ENCODE measurements at regions not wholly inside any gene's neighbourhood (a gene's known extent, or its start where the extent isn't known, plus 50 kb on each side); places are given as distances from the start of the nearest gene placed in this dataset.
A peak's percentile ranks its signal among the peaks of the same experiment; 100 is the strongest.

DNA sequence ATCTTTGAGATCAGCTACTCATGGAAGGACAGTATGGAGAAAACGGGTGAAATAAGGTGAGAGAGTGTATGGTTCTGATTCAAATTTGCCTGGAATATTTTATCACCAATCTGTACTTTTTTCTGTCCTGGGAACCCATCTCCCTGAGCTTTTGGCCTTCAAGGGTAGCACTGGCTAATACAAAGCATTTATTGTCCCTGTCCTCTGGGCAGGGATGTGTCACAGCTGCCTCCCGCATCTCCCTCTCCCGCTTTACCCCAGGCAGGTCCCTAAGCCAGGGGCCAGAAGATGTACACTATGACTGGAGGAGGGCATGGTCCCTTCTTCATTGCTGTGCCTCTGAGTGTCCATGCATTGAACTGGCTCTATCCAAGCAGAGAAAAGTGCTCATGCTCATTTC is 201.7 kb upstream of the CHRNA7 start:
- DNase-seq (ENCODE audit: low read depth): no peak

DNA sequence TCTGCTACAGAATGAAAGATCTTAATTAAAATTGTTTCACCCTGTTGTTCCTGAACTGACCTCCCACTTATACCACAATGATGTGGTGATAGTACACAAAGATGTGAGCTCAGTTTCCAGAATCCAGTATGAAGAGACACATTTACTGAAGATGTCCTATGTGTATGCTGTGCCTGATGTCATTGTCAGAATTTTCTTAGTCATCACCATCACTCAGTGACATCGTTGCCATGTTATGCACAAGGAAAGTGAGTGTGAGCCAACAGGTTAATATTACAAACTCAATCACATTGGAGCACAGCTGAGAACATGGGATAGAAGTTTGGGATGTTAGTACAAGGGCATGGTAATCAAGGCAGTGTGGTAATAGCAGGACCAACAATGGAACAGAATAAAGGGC is 199.7 kb upstream of the CHRNA7 start:
- no peak for DNase-seq (ENCODE audit: low read depth)

DNA sequence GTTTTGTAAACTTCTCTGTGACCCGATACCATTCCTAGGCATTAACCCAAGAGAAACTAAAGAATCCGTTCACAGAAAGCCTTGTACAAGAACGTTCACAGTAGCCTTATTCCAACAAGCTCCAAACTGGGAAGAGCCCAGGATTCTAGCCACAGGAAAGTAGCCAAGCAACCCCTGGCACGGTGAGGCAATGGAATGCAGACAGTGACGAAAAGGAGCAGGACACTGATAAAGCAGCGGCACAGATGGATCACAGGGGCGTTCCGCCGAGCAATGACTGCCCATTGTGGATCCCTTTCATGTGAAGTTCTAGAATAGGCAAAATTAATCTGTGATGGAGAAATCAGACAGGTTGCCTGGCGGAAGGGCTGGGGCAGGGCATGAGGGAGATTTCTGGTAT is 198.7 kb upstream of the CHRNA7 start:
- DNase-seq (ENCODE audit: low read depth): no peak

DNA sequence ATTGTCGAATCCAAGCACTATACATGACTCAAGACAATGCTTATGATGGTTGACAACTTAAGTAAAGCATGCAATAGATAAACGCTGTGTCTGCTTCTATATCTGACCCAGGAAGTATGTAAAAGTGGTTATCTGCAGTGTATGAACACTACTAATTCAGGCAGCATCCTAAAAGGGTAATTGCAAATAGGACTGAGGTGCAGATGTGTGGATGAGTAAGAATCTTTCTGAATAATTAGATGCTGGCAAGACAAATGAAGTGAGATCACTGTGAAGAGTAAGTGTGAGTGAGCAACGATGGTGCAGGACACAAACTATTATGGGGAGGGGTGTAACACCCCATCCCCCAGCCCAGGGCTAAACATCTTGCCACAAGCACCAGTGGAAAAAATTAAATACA is 195.7 kb upstream of the CHRNA7 start:
- DNase-seq (ENCODE audit: low read depth): no peak

- DNase-seq (ENCODE audit: low read depth): no peak
Measured at GRCh38 chr15:31839388-31839787, 190.9 kb upstream of the CHRNA7 start.

- no peak for DNase-seq (ENCODE audit: low read depth)
Measured at GRCh38 chr15:31840849-31841476, 189.4 kb upstream of the CHRNA7 start.

DNA sequence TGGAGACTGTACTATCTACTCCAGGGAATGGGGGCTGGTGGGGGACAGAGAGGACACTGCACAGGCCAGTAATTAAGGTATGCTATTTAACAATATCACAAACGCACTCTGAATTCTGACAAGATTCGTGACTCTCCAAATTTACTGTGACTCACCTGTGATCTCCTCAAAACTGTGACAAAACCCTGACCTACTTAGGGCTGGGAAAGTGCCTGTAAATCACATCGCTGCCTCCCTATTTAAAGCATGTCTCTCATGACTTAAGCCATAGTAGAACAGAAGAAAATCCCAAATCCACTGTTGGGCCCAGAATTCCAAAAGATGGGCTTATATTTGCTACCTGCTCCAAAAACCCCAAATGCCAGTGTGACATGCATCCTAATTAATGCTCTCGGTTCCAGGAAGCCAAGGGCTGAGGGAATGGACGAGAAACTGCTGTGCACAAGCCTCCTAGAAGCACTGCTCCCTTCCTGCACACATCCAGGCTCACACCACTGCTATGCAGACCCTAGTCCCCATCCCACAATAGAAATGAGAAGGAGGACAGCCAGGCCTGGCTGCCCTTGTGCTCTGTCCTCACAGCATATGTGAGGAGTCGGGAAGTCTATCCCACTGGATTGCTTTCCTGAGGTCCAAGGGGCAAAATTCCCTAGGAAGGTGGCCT is 187.7 kb upstream of the CHRNA7 start:
- DNase-seq (ENCODE audit: low read depth): no peak

- no peak for DNase-seq (ENCODE audit: low read depth)
Measured at GRCh38 chr15:31843426-31844055, 186.8 kb upstream of the CHRNA7 start.

- no peak for DNase-seq (ENCODE audit: low read depth)
Measured at GRCh38 chr15:31845791-31846190, 184.5 kb upstream of the CHRNA7 start.

DNA sequence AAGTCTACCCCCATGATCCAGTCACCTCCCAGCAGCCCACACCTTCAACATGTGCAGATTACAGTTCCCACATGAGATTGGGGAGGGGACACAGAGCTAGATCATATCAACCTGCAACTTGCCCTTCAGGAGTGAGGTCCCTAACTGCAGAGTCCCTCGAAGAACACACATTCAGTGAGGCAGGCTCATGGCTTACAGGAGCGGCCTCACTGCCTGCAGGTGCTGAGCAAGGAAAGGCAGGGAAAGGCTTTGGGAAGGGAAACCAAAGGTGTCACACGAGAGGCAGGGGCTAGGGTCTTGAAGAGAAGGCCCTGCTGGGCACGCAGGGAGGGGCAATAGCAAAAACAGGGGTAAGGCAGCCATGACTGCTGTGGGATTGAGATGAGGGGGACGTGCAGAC is 182.4 kb upstream of the CHRNA7 start:
- DNase-seq (ENCODE audit: low read depth): no peak

GRCh38 chr15:31848621-31849020 is 181.7 kb upstream of the CHRNA7 start:
- DNase-seq (ENCODE audit: low read depth): no peak

DNA sequence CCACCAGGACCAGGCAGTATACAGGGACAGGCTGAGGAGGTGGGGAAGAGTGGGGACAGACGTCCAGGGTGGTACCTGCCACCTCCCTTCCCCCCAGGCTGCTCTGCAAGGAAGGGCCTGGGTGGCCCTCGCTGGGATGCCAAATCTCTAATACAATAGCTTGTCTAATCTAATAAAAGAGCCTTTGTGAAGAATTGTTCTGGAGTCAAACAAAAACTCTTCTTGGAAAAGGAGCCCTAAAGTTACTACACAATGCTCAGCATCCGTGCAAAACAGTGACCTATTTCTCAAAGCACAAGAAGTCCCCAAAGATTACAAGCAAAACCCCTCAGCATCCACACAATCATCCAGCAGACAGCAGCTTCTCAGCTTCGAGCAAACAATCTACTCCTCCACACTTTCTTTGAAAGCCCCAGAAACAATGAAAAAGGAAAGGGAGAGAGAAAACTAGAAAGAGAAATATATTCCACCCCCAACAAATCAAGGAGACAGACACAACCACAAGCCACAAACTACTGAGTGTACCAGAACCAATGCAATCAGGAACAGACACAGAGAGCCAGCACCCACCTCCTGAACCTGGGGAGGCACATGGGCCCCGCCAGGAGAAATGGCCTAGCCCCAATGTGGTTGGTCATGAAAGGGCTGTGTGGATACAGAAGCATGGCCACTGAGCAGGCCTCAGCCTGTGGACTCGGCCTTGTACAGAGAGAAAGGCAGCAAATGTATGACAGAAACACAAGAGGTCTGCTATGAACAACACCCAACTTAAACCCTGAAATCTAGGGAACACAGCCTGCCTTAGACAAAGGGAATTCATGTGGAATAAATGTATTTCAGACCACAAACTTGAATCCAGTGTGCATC is 177.1 kb upstream of the CHRNA7 start:
- DNase-seq (ENCODE audit: low read depth): no peak

DNA sequence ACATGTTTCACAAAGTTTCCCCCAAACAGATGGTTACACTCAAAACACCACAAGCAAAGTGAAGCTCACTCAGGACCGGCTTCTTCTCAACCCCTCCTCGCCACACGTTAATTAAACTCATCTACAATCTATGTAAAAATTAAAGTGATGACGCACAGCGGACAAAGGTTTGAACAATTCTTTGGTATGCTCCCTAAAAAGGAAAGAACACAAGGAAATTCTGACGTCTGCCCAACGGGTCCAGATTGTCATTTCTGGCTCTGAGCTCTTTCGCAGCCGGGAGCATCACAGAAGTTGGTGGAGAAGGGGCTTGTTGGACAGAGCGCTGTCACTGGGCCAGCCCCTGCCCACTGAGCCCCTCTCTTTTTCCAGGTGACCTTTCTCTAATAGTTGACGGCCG is 173.7 kb upstream of the CHRNA7 start:
- no peak for DNase-seq (ENCODE audit: low read depth)

DNA sequence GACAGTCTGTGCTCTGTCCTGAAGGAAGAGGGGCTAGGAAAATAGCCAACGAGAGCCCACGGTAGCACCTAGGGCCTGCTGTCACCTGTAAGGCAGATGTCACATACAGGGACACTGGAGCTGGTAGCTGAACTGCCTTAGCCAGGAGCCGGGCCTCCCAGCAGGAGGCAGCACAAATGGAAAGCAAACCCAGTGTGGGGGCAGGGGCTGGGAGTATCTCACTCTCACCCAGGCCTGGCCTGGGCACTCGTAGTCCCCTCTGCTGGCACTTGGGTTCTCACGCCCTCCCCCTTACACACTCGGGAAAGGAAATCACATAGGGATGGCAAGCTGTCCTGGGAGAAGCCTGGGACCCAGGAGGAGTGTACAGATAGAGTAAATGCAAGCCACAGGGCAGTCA is 173.1 kb upstream of the CHRNA7 start:
- DNase-seq (ENCODE audit: low read depth): no peak

DNA sequence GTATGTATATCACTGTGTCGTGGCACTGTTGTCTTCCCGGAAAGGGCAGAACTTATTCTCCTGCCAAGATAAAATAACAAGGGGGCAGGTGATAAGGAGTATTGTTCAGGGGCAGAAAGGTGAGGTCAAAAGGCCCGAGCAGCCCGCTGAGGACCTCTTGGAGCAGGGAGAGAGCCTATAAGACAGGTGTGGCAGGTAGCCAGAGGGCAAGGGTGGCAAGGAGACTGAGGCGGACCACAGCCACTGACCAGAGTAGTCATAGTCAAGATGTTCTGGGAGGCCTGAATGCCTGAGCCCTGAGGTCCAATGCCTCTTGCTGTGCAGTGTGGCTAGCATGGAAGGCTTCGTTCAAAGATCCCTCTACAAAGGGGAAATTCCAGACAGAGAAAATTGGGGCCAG is 172.3 kb upstream of the CHRNA7 start:
- DNase-seq (ENCODE audit: low read depth): no peak

GRCh38 chr15:31866248-31866647 is 164.1 kb upstream of the CHRNA7 start:
- DNase-seq (ENCODE audit: low read depth): no peak

DNA sequence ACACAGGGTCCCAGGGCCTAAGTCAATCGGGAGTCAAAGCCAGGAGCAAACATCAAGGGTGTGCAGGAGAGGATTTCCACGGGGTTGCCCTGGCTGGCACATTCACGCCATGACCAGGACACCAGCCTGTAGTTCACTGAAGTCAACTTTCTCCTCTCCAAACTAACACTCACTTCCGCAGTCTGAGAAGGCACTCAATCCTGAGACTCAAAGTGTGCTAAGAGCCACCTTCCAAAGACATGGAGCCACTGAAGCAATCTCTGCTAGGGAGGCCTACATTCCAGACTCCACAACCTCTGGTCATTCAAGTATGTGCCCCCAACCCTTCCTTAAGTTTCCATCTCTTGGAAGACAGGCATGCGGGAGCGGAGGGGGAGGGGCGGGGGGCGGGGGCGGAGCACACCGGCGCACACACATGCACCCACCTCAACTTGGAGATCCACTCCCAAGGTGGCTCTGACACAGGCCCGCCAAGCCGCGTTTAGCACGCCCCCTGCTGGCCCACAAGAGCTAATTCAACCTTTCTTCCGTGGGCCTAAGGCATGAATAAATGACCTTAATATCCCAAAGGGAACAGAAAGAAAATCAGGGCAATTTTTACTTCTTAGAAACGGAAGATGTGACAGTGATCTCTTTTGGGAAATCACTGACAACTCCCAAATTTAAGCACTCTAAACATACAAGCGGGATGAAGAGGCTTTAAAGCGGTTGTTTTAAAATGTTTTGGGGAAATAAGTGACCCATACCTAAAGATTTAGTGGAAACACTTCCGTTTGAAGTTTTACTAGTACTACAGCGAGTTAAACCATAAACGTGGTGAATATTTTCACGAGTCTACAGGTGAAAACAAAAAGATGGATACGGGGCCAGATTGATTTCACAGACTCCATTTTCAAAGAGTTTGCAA is 162.5 kb upstream of the CHRNA7 start:
- DNase-seq (ENCODE audit: low read depth): peak; percentile 13

- DNase-seq (ENCODE audit: low read depth): no peak
Measured at GRCh38 chr15:31869686-31870307, 160.5 kb upstream of the CHRNA7 start.

DNA sequence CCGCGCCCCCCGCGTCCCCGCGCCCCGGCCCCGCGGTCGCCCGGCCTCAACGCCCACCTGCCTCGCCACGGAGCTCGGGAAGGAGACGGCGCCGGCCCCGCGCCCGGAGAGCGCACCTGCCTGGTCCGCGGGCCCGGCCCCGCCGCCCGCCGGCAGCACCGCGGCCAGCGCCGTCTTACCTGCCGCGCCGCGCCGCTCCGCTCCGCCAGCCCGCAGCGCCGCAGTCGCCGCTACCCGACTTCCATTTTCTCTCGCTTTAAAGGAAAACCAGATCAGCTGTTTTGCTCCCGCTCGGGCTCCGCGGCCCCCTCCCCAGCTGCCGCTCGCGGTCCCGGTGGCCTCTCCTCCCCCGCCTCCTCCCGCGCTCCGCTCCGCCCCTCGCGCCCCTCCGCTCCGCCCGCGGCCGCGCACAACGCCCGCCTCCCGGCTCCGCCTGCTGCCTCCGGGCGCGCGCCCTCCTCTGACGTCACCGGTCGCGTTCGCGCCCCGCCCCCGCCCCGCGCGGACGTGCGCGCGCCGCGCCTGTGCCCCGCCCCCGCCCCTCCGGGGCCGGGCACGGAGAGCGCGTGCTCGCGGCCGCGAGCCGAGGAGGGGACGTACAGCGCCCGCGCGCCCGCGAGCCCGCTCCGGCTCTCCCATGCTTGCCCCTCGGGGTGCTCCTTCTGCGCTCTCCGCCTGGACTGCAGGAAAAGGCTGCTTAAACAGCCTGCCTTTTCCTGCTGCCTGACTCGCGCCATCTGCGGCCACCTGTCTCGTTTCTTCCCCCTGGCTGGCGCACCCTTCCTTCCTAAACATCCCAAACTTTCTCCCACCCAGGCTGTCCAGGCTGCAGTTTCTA is 159.8 kb upstream of the CHRNA7 start, which contains the start of gene OTUD7A:
Gene OTUD7A (minus strand): TSS at position 346 of the 838 bp plus-strand sequence.
- peak; percentile 83 for DNase-seq (ENCODE audit: low read depth)

Measured in stimulated activated CD8-positive, alpha-beta memory T cell treated with anti-CD3 and anti-CD28 coated beads, Interleukin-12 subunit alpha, Interleukin-12 subunit beta, amount 100 ng/mL, for 4 hours (primary cell).